ENCODE measurements at regions not wholly inside any gene's neighbourhood (a gene's known extent, or its start where the extent isn't known, plus 50 kb on each side); places are given as distances from the start of the nearest gene placed in this dataset.

GRCh38 chr10:83984256-83984640 lies 155.1 kb upstream of the GHITM start:
- no peak overlapping the region for H3K27ac ChIP-seq (ENCODE audit: low read depth, low read length)
- DNase-seq (ENCODE audit: low read depth) (no peak), FAIRE-seq (no peak)
- no peaks in the 10 kb centered on the region for H3K4me1 ChIP-seq (ENCODE audit: insufficient read depth, low read length)
- H2AFZ ChIP-seq (ENCODE audit: low read depth, low read length): no peak overlapping the region
- H3K4me3 Mint-ChIP-seq (ENCODE audit: unreplicated experiment): no peak overlapping the region
- H3K4me2 ChIP-seq (ENCODE audit: low read length): no peak overlapping the region
- H4K20me1 ChIP-seq (ENCODE audit: insufficient read depth, low read length): no peaks in the 10 kb centered on the region
- H3K27me3 Mint-ChIP-seq (ENCODE audit: low read depth, unreplicated experiment): peaks cover 8% of the 10 kb centered on the region
- peaks cover 14% of the 10 kb centered on the region for H3K4me1 Mint-ChIP-seq (ENCODE audit: low read depth, unreplicated experiment)
- H3K9ac ChIP-seq (ENCODE audit: low read length): no peak overlapping the region
- H3K36me3 Mint-ChIP-seq (ENCODE audit: low read depth, unreplicated experiment): no peaks in the 10 kb centered on the region
- no peaks in the 10 kb centered on the region for H3K79me2 ChIP-seq (ENCODE audit: insufficient read depth, low read length)
- TF ChIP-seq, protein P1, sequence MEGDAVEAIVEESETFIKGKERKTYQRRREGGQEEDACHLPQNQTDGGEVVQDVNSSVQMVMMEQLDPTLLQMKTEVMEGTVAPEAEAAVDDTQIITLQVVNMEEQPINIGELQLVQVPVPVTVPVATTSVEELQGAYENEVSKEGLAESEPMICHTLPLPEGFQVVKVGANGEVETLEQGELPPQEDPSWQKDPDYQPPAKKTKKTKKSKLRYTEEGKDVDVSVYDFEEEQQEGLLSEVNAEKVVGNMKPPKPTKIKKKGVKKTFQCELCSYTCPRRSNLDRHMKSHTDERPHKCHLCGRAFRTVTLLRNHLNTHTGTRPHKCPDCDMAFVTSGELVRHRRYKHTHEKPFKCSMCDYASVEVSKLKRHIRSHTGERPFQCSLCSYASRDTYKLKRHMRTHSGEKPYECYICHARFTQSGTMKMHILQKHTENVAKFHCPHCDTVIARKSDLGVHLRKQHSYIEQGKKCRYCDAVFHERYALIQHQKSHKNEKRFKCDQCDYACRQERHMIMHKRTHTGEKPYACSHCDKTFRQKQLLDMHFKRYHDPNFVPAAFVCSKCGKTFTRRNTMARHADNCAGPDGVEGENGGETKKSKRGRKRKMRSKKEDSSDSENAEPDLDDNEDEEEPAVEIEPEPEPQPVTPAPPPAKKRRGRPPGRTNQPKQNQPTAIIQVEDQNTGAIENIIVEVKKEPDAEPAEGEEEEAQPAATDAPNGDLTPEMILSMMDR (IDR thresholded peaks at IDR 0.05; ENCODE audit: insufficient read depth, low read depth, low read length): no peak
- TF ChIP-seq EZH2 (IDR thresholded peaks at IDR 0.05; ENCODE audit: insufficient read depth, low read length): no peak
- no peaks in the 10 kb centered on the region for H3K36me3 ChIP-seq (ENCODE audit: insufficient read depth, low read length)
- no peaks in the 10 kb centered on the region for H3K9me3 ChIP-seq (ENCODE audit: insufficient read depth, low read depth, low read length)
- H3K4me3 ChIP-seq (ENCODE audit: insufficient read depth, low read depth, low read length): no peak overlapping the region
- H3K27ac Mint-ChIP-seq (ENCODE audit: unreplicated experiment): peak overlapping the region; percentile 86
- no peaks in the 10 kb centered on the region for H3K27me3 ChIP-seq (ENCODE audit: insufficient read depth, low read length)
- H3K9me3 Mint-ChIP-seq (ENCODE audit: unreplicated experiment): peaks cover 5% of the 10 kb centered on the region

DNA sequence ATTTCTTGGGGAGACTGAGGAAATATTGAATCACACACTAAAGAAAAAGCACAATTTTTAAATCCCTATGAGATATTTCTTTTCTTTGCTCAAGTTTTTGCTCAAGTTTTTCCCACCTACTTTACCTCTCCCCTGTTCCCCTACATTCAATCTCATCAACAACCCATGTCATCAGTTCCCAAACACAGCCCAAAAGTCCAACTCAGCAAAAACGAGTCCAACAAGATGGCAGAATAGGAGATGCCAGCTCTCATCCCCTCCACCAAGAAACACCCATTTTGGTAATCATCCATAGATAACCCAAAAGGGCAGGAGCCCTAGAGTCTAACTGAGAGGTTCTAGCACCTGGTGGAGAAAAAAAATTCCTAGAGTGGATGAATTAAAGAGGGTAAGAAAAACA lies 152.5 kb upstream of the GHITM start:
- TF ChIP-seq, protein P1 (IDR thresholded peaks at IDR 0.05; ENCODE audit: insufficient read depth, low read depth, low read length): no peak
- no peak for TF ChIP-seq EZH2 (IDR thresholded peaks at IDR 0.05; ENCODE audit: insufficient read depth, low read length)
- H3K79me2 ChIP-seq (ENCODE audit: insufficient read depth, low read length): no peaks in the 10 kb centered on the region

DNA sequence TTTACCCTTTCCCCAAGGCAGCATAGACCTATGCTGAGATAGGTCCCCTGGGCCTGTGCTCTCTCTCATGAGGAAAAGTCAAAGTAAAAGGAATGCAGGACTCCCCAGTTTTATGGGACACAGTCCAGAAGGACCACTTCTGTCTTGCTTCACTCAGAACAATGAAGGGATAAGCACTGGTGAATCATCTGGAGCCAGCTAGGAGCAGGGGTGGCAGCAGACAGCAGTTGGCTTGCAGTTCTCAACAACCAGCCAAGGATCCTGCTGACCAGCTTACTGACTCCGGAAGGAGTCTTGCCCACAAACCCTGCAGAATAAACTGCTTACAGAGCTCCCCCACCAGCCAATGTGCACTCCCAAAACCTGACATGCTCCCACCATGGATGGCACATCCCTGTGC lies 152.1 kb upstream of the GHITM start:
- H3K9ac ChIP-seq (ENCODE audit: low read length): no peak overlapping the region
- no peaks in the 10 kb centered on the region for H3K36me3 Mint-ChIP-seq (ENCODE audit: low read depth, unreplicated experiment)
- no peak overlapping the region for H3K27ac Mint-ChIP-seq (ENCODE audit: unreplicated experiment)
- peaks cover 8% of the 10 kb centered on the region for H3K9me3 Mint-ChIP-seq (ENCODE audit: unreplicated experiment)
- DNase-seq (ENCODE audit: low read depth) (no peak), FAIRE-seq (no peak)
- H3K4me1 ChIP-seq (ENCODE audit: insufficient read depth, low read length): no peaks in the 10 kb centered on the region
- no peaks in the 10 kb centered on the region for H3K27me3 ChIP-seq (ENCODE audit: insufficient read depth, low read length)
- peaks cover 17% of the 10 kb centered on the region for H3K4me1 Mint-ChIP-seq (ENCODE audit: low read depth, unreplicated experiment)
- H4K20me1 ChIP-seq (ENCODE audit: insufficient read depth, low read length): no peaks in the 10 kb centered on the region
- H3K4me3 Mint-ChIP-seq (ENCODE audit: unreplicated experiment): no peak overlapping the region
- H3K27me3 Mint-ChIP-seq (ENCODE audit: low read depth, unreplicated experiment): no peaks in the 10 kb centered on the region
- H3K27ac ChIP-seq (ENCODE audit: low read depth, low read length): no peak overlapping the region
- H3K79me2 ChIP-seq (ENCODE audit: insufficient read depth, low read length): no peaks in the 10 kb centered on the region
- no peak overlapping the region for H3K4me3 ChIP-seq (ENCODE audit: insufficient read depth, low read depth, low read length)
- no peak for TF ChIP-seq EZH2 (IDR thresholded peaks at IDR 0.05; ENCODE audit: insufficient read depth, low read length)
- TF ChIP-seq, protein P1 (IDR thresholded peaks at IDR 0.05; ENCODE audit: insufficient read depth, low read depth, low read length): no peak
- peaks cover 2% of the 10 kb centered on the region for H3K9me3 ChIP-seq (ENCODE audit: insufficient read depth, low read depth, low read length)
- no peaks in the 10 kb centered on the region for H3K36me3 ChIP-seq (ENCODE audit: insufficient read depth, low read length)
- no peak overlapping the region for H2AFZ ChIP-seq (ENCODE audit: low read depth, low read length)
- H3K4me2 ChIP-seq (ENCODE audit: low read length): no peak overlapping the region

More for the DNA sequence above, 152.5 kb upstream of the GHITM start:
- DNase-seq (ENCODE audit: low read depth) (no peak), FAIRE-seq (no peak)
- no peak overlapping the region for H3K27ac Mint-ChIP-seq (ENCODE audit: unreplicated experiment)
- no peak overlapping the region for H3K4me2 ChIP-seq (ENCODE audit: low read length)
- no peak overlapping the region for H3K4me3 Mint-ChIP-seq (ENCODE audit: unreplicated experiment)
- no peaks in the 10 kb centered on the region for H3K36me3 ChIP-seq (ENCODE audit: insufficient read depth, low read length)
- no peaks in the 10 kb centered on the region for H3K9me3 ChIP-seq (ENCODE audit: insufficient read depth, low read depth, low read length)
- peaks cover 8% of the 10 kb centered on the region for H3K9me3 Mint-ChIP-seq (ENCODE audit: unreplicated experiment)
- no peak overlapping the region for H3K4me3 ChIP-seq (ENCODE audit: insufficient read depth, low read depth, low read length)
- H3K27ac ChIP-seq (ENCODE audit: low read depth, low read length): no peak overlapping the region
- H3K36me3 Mint-ChIP-seq (ENCODE audit: low read depth, unreplicated experiment): no peaks in the 10 kb centered on the region
- H3K4me1 Mint-ChIP-seq (ENCODE audit: low read depth, unreplicated experiment): peaks cover 17% of the 10 kb centered on the region
- H2AFZ ChIP-seq (ENCODE audit: low read depth, low read length): no peak overlapping the region
- H4K20me1 ChIP-seq (ENCODE audit: insufficient read depth, low read length): no peaks in the 10 kb centered on the region
- H3K9ac ChIP-seq (ENCODE audit: low read length): no peak overlapping the region
- no peaks in the 10 kb centered on the region for H3K27me3 Mint-ChIP-seq (ENCODE audit: low read depth, unreplicated experiment)
- no peaks in the 10 kb centered on the region for H3K27me3 ChIP-seq (ENCODE audit: insufficient read depth, low read length)
- no peaks in the 10 kb centered on the region for H3K4me1 ChIP-seq (ENCODE audit: insufficient read depth, low read length)
